GM18909 (cell line): ENCODE measurements at regions not wholly inside any gene's neighbourhood (a gene's known extent, or its start where the extent isn't known, plus 50 kb on each side); places are given as distances from the start of the nearest gene placed in this dataset.
"Not testable (repeated sequence)": the region's sequence is repeated elsewhere in the genome, so short reads cannot be mapped to it uniquely, and the experiment has no call there.

Source experiments
- ATAC-seq: cut with Tn5 transposase; IDR thresholded peaks from one replicate; pipeline ENCODE4 v1.9.1; 2021; ENCODE audit warnings: mild to moderate bottlenecking; ENCODE audit not compliant: unreplicated experiment, poor library complexity

DNA sequence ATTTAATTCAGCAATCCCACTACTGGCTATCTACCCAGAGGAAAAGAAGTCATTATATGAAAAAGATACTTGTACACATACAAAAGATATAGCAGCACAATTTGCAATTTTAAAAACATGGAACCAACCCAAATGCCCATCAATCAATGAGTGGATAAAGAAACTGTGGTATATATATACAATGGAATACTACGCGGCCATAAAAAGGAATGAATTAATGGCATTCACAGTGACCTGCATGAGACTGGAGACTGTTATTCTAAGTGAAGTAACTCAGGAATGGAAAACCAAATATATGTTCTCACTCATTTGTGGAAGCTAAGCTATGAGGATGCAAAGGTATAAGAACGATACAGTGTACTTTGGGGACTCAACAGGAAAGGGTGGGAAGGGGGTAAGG is 102.8 kb upstream of the KCNMA1 start:
- not testable (repeated sequence) for ATAC-seq

DNA sequence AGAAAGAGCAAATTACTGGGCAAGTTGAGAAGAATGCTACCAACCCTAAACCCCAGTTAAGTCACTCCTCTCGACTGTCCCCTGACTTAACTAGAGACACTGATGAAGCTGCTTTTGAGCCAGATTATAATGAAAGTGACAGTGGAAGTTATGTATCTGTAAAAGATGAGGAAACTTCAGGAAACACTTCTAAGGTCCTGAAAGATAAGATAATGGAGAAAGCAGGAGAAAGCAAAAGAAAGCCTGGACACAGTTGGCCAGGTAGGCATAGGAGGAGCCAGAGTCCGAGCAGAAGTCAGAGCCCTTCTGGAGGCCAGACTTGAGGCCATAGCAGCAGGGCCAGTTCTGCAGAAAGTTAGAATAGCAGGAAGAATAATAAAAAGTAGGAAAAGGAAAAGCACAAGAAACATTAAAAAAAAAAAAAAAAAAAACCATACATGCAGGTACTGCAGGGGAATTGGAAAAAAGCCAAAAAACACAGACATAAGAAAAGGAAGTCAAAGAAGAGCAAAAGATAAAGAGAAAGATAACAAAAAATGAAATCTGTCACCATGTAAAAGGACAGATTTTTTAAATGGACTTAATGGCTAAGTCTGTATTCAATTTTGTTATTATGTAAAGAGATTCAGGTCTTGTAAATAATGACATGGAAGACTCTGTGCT is 101.0 kb upstream of the KCNMA1 start:
- ATAC-seq = no peak

DNA sequence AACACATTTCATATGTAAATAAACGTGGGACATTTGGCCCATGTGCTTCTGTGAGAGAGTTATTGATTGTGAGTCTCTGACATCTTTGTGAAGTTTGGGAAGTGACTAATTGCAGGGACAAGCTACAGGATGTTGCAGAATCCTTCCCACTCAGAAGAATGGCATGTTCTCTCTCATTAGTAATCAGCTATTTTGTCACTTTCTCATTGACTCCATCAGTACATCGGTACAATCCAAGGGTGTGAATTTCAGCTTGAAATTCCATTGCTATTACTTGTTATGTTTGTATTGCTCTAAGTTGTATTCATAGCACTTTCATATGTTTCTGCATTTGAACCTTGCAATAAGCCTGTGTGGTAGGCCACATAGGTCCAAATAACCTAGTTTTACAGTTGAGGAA is 100.0 kb upstream of the KCNMA1 start:
- ATAC-seq = no peak

DNA sequence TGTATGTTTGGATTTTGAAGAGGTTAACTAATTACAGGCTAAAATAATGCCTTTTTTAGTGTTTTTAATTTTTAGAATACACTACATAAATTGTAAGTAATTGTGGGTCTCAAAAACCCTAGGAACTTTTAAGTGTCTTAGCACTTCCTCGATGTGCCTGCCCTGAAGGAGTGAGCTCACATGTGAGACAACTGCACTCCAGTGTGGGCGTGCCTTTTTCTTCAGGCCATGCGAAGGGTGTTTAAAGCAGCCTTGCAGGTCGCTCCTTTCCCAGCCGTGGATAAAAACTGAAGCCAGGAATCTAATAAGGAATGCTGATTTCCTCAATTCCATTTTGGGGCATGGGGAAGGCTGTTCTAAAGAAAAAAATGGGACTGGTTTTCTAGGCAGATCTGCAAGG is 97.5 kb upstream of the KCNMA1 start:
- ATAC-seq = not testable (repeated sequence)

DNA sequence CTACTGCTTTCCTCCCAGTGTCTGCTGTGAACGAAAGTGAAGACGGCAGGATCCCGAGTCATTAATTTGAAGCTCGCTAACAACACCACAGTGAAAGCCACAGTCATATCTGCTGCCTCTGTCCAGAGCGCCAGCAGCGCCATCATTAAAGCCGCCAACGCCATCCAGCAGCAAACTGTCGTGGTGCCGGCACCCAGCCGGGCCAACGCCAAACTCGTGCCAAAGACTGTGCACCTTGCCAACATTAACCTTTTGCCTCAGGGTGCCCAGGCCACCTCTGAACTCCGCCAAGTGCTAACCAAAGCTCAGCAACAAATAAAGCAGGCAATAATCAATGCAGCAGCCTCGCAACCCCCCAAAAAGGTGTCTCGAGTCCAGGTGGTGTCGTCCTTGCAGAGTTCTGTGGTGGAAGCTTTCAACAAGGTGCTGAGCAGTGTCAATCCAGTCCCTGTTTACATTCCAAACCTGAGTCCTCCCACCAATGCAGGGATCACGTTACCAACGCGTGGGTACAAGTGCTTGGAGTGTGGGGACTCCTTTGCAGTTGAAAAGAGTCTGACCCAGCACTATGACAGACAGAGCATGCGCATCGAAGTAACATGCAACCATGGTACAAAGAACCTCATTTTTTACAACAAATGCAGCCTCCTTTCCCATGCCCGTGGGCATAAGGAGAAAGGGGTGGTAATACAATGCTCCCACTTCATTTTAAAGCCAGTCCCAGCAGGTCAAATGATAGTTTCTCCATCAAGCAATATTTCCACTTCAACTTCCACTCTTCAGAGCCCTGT is 94.8 kb upstream of the KCNMA1 start:
- ATAC-seq = no peak

DNA sequence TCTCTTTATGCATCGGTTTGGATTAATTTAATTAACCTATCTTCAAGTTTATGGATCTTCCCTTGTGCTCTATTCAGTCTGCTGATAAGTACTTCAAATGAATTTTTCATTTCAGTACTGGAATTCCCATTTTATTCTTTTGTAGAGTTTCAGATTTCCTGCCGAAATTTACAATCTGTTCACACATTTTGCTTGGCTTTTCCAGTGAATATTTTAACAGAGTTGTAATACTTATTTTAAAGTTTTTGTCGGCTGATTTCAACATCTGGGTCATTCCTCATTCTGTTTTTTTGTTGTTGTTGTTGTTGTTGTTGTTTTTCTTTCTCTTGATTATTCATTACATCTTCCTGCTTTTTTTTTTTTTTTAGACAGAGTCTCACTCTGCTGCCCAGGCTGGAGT is 89.9 kb upstream of the KCNMA1 start:
- ATAC-seq = no peak

DNA sequence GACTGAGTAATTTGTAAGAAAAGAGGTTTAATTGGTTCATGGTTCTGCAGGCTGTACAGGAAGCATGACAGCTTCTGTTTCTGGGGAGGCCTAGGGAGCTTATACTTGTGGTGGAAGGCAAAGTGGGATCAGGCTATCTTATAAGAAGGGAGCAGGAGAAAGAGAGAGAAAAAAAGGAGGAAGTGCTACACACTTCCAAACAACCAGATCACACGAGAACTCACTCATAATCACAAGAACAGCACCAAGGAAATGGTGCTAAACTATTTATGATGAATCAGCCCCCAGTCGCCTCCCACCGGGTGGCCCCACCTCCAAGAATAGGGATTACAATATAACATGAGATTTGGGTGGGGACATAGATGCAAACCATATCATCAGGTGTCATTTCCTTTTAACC is 89.1 kb upstream of the KCNMA1 start:
- ATAC-seq = no peak

DNA sequence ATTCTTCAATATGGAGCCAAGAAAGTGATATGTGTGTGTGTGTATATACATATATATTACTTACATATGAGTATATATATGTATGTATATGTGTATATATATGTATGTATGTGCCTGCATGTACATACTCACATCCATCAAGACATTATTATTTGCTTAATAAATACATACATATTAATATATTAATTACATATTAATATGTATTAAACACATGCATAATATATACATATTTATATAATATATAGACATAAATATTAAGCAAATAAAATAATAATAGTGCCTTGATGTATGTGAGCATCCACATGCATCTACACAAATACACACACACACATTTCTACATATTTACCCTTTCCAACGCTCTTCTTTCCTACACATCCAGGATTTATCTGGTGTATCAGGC is 88.7 kb upstream of the KCNMA1 start:
- no peak for ATAC-seq

DNA sequence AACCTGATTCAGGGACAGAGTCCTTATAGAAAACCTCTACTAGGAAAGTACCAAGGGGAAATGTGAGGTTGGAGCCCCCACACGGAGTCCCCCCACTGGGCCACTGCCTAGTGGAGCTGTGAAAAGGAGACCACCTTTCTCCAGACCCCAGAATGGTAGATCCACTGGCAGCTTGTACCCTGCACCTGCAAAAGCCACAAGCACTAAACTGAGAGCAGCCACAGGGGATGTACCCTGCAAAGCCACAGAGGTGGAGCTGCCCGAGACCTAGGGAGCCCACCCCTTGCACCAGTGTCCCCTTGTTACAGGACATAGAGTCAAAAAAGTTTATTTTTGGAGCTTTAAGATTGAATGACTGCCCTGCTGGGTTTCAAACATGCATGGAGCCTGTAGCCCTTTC is 87.2 kb upstream of the KCNMA1 start:
- ATAC-seq = no peak

DNA sequence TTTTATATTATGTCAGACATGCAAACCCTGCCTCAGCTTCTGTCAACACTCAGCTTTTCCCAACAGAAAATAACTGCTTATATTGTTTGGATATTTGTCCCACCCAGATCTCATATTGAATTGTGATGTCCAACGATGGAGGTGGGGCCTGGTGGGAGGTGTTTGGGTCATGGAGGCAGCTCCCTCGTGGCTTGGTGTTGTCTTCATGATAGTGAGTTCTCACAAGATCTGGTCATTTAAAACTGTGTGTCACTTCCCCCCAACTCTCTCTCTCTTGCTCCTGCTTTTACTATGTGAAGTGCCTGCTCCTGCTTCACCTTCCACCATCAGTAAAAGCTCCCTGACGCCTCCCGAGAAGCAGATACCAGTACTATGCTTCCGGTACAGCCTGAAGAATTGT is 85.8 kb upstream of the KCNMA1 start:
- no peak for ATAC-seq

DNA sequence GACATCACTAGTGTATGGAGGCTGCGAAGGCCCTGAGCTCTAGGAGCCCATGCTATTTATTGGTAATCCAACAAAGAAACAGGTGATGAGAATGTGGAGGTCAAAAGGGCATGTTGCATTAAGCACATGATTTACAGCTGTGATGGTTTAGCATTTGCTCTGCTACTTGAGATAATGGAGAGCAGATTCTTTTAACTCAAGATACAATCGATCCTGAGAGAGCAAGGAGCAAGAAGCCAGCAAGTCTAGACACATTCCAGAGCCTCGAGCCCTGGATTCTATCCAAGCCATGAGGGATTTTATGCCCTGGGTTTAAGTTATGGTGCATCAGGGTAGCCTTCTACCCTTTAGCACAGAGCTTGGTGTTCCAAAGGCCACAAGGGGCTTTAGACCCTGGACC is 85.3 kb upstream of the KCNMA1 start:
- not testable (repeated sequence) for ATAC-seq

DNA sequence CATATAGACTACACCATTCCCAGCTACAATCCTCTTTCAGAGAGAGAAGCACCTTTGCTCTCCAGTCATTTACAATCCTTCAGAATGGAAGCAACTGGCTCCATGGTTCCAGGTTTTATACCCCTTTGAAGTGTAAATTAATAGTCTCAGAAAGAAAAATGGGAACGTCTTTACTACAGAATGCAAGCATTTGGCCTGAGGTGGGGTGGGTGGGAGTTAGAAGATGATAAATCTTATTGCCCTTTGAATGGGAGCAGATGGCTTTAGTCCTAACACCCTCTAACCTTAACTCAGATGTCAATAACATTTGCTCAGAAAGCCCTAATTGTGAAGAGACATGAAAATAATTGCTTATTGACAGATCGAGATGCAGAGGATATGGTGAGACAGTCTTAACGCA is 84.2 kb upstream of the KCNMA1 start:
- no peak for ATAC-seq

DNA sequence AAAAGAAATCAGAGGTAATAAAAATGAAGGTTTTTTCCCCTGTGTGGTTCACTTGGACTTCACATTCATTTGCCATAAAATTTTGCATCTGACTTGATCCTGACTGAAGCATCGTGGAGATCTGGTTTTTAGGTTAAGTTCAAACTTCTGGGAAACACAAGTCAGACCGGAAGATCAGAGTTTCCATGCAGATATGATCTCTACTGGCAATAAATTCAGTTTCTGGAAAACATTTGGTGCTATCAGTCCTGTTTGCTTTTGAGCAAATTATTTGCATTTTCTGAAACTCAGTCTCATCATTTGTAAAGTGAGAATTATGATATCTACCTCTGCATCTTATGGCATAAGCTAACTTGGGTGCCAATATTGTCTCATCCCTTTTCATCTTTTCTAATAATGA is 81.3 kb upstream of the KCNMA1 start:
- no peak for ATAC-seq

DNA sequence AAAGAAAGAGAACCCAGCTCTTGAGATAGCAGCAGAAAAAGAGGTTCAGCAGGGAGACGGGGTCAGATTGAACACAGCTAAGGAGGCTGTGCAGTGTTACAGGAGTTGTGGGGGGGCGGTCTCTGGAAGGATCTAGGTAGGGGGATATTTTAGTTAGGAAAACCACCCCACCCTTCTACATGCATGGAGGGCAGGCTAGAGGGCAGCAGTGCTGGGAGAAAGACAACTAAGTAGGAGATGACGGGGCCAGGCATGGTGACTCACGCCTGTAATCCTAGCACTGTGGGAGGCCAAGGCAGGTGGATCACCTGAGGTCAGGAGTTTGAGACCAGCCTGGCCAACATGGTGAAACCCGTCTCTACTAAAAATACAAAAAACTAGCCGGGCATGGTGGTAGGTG is 80.7 kb upstream of the KCNMA1 start:
- ATAC-seq = not testable (repeated sequence)

DNA sequence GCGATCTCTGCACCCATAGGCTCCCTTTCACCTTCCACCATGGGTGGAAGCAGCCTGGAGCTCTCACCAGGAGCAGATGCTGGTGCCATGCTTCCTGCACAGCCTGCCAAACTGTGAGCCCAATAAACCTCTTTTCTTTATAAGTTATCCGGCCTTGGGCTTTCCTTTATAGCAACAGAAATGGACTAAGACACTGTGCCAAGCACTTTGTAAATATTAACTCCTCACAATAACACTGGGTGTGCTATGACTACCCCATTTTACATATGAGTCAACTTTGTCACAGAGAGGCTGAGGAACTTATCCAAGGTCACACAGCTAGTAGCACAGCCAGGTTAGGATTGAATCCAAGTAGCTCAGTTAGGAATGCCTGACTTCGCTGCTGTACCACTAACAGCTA is 79.7 kb upstream of the KCNMA1 start:
- ATAC-seq = no peak

DNA sequence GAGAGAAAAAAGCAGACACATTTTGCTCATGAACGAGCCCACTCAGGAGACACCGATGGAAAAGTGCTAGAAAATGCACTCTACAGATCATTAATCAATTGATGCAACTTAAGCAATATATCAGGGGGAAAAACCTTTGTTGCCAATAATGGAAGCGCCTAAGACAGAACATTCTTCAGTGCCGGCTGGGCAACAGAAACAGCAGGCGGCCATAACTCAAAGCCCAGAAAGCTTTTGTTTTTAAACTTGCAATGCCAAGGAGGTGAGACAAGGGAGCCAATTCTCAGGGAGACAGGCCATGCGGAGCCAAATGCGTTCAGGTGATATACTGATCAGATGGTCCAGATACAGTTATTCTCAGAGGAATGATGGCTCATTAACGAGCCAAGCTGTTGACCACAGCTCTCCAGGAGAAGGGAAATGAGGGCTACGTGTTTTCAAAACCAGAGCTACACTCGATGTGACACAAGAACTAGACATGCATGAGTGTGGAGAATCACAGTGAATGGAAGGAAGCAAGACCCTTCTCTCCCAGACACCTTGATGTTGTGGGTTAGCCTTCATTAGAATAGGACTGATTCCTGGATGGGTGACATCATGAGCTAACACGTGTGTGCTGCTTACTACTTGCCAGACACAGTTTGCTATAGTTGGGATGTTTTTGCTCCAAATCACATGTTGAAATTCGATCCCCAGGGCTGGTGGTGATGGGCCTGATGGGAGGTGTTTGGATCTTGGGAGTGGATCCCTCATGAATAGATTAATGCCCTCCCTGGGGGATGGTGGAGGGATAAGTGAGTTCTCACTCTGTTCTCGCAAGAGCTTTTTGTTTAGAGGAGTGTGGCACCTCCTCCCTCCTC is 79.1 kb upstream of the KCNMA1 start:
- no peak for ATAC-seq

DNA sequence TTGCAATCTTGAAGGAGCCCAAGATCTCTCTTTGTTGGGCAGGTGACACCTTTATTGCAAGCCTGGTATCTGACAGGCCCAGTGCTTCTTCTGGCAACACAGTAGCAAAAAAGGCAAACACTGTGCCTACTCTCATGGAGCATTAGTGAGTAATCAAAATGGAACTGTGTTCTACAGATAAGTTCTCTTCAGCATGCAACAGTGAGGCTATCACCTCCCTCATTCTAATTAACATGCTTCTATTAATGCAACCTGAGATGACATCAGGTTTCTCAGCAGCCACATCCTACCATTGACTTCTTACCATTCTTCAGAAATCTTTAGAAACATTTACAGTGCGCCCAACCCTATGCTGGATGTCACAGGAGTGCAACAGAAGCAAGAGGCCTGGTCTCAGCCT is 77.9 kb upstream of the KCNMA1 start:
- ATAC-seq = no peak

DNA sequence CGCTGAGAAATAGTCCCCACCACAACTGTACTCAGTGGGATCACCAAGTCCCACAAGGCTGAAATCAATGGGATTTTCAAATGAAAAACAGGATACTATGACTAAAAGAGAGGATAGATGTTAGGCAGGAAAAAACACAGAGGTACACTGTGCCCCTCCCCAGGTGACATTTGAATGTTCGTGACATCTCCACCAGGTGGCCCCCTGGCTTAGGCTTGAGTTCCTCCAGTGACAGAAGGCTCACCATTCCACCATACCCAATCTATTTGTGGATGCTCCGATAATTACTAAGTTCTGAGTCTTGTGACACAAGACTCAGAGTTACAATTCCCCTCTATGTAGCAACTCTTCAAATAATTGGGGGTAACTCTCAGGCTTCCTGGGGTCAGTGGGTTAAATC is 77.5 kb upstream of the KCNMA1 start:
- no peak for ATAC-seq

DNA sequence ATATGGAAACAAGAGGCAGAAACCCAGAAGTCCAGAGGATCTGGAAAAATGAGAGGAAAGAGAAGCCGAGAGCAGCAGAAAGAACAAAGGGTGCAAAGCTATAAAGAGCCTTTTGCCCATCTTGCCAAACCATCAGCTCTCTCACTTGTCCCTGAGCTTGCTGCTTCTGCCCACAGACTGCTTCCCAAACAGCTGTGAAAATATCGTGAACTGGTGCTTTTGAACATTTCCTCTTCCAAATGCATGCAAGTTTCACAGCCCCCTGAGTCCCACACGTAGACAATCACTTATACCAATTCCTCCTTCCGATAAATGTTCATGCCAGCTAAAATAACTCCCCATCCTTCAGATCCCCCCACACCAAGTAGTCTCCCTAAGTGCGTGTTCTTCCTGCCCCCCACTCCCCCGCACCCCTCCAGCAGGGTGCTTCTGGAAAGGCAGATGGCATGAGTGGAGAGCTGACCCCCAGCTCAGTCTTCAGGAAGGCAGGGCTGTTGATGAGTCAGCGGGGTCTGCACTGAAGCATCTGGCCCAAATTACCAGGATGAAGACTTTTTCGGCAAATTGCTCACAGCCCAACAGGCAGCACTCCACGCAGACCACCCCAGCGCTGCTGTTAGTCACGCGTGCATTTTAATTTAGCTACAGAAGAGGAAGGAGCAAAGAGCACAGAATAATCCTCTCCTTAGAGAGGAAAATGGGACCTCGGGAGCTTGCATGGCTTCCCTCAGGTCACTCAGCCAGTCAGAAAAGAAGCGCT is 76.1 kb upstream of the KCNMA1 start:
- ATAC-seq = no peak

DNA sequence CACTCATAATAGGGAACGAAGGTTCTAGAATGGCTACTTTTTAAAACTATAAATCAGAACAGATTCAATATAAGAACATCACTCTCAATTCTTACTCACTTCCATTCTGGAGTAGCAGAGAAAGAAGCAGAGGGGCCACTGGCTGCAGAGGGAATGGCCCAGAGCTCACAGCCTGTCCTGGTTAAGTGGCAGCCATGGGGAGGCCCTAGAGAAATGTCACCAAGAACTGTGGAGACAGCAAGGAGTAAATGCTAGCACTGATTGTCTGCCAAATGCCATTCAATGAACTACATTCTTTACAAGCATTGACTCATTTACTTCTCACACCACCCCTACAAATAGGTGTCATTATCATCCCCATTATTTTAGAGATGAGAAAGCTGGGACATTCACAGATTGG is 74.6 kb upstream of the KCNMA1 start:
- ATAC-seq = no peak

DNA sequence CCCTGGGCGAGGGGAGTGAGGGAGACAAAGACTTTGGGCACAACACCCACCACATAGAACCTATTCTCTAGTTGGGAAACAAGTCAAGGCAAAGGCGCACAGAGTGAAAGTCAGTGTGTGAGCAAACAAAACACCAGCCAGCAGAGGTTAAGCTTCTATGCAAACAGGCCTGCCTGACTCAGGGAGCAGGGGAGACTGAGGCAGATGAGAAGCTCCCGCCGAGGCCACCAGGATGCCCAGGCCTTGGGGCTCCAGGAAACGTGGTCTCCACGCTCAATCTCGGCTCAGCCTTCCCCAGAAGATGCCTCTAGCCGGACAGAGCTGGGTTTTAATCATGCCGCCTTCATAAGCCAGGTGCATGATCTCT is 74.1 kb upstream of the KCNMA1 start:
- peak; percentile 8 for ATAC-seq
